ENCODE measurements at regions not wholly inside any gene's neighbourhood (a gene's known extent, or its start where the extent isn't known, plus 50 kb on each side); places are given as distances from the start of the nearest gene placed in this dataset.
A peak's percentile ranks its signal among the peaks of the same experiment; 100 is the strongest.

DNA sequence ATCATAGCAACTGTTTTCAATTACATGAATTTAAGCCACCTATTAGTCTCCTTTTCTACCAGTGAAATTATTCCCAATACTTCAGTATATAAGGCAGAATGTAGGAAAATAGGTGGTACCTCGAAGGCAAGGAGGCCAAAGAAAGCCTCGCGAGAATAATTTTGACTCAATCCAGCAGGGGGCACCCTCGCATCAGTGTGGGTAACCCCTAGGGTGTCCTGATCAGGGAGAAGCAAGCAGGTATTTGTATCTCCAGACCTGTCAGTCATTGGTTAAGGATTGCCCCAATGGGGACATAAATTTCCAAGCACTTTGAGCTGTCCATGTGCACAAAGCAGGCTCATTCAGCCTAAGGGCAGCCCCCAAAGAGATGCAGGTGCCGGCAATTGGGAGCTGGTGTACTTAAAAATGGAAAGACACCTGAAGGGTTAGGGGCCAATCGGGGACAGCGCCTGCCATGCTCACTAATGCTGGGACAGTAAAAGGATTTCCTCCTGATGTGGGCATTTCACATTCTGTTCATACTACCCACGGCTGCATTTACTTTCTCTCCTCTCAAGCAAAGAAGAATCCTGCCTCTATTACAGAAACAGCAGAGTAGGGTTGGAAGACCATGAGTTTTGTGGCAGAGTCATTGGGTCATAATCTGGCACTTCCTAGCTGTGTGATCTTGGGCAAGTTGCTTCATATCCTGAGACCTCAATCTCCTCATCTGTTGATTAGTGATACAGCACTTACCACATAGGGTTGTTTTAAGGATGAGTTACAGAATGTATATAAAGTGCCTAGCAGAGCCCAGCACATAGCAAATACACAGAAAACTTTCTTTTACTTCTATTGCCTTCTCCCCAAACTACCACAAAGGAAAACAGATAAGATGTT lies 136.1 kb downstream of the ICOS start:
- TF ChIP-seq, protein P1, sequence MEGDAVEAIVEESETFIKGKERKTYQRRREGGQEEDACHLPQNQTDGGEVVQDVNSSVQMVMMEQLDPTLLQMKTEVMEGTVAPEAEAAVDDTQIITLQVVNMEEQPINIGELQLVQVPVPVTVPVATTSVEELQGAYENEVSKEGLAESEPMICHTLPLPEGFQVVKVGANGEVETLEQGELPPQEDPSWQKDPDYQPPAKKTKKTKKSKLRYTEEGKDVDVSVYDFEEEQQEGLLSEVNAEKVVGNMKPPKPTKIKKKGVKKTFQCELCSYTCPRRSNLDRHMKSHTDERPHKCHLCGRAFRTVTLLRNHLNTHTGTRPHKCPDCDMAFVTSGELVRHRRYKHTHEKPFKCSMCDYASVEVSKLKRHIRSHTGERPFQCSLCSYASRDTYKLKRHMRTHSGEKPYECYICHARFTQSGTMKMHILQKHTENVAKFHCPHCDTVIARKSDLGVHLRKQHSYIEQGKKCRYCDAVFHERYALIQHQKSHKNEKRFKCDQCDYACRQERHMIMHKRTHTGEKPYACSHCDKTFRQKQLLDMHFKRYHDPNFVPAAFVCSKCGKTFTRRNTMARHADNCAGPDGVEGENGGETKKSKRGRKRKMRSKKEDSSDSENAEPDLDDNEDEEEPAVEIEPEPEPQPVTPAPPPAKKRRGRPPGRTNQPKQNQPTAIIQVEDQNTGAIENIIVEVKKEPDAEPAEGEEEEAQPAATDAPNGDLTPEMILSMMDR (IDR thresholded peaks at IDR 0.05): peak in 3 of 4 experiments; percentile 13 to 40 (median 16)
- TF ChIP-seq POLR2A (IDR thresholded peaks at IDR 0.05): no peak

Data from uterus (tissue), 2 donors.